Activated CD8-positive, alpha-beta memory T cell treated with anti-CD3 and anti-CD28 coated beads, Interleukin-2, amount 10 ng/mL, durations not matched to agents 7 days and 5 days (primary cell): ENCODE measurements at regions not wholly inside any gene's neighbourhood (a gene's known extent, or its start where the extent isn't known, plus 50 kb on each side); places are given as distances from the start of the nearest gene placed in this dataset.

Source experiments
- ATAC-seq: fragments of 150-1000 bp; cut with Tn5 transposase; one replicate; pipeline ENCODE4 v1.10.0; 2021; ENCODE audit warnings: moderate library complexity
- CTCF ChIA-PET: fragments of 350-600 bp; sonication (Branson Sonifier 250); formaldehyde crosslinking; loops from one replicate; lab custom pipeline; 2021; ENCODE audit warnings: antibody characterized with exemption; lab: Charles Lee
- DNase-seq: peaks from one replicate; pipeline ENCODE4 v3.0.0-alpha.2; 2020
- H3K27ac Mint-ChIP-seq: one replicate; pipeline ENCODE4 v1.8.0; 2021; ENCODE audit warnings: mild to moderate bottlenecking, mixed read lengths
- H3K27me3 Mint-ChIP-seq: one replicate; pipeline ENCODE4 v1.8.0; 2021; ENCODE audit warnings: mixed read lengths
- H3K36me3 Mint-ChIP-seq: one replicate; pipeline ENCODE4 v1.8.0; 2021; ENCODE audit warnings: mild to moderate bottlenecking, mixed read lengths
- H3K4me1 Mint-ChIP-seq: one replicate; pipeline ENCODE4 v1.8.0; 2021; ENCODE audit warnings: mixed read lengths
- H3K4me3 Mint-ChIP-seq: one replicate; pipeline ENCODE4 v1.8.0; 2021; ENCODE audit warnings: mild to moderate bottlenecking, moderate library complexity, mixed read lengths
- H3K9me3 Mint-ChIP-seq: one replicate; pipeline ENCODE4 v1.8.0; 2022; ENCODE audit warnings: low read depth, mixed read lengths

- H3K4me1 Mint-ChIP-seq: no peaks in the 10 kb centered on the region
- H3K36me3 Mint-ChIP-seq: no peaks in the 10 kb centered on the region
- peaks cover 11% of the 10 kb centered on the region for H3K27me3 Mint-ChIP-seq
- no peak for ATAC-seq
- no peak overlapping the region for H3K4me3 Mint-ChIP-seq
- H3K9me3 Mint-ChIP-seq: no peaks in the 10 kb centered on the region
- DNase-seq: no peak
- CTCF ChIA-PET: no interaction called here
- no peak overlapping the region for H3K27ac Mint-ChIP-seq
Observed at GRCh38 chr10:2992401-2993198, 74.7 kb upstream of the PFKP start.

GRCh38 chr10:2990764-2991163 is 76.6 kb upstream of the PFKP start:
- H3K4me1 Mint-ChIP-seq: peaks cover 3% of the 10 kb centered on the region
- no peaks in the 10 kb centered on the region for H3K36me3 Mint-ChIP-seq
- H3K27me3 Mint-ChIP-seq: peaks cover 26% of the 10 kb centered on the region
- no peaks in the 10 kb centered on the region for H3K9me3 Mint-ChIP-seq
- CTCF ChIA-PET: no interaction called here
- no peak overlapping the region for H3K27ac Mint-ChIP-seq
- no peak for ATAC-seq
- H3K4me3 Mint-ChIP-seq: no peak overlapping the region
- no peak for DNase-seq

- Mint-ChIP-seq H3K36me3 (no peaks in the 10 kb centered on the region), H3K27me3 (peaks cover 29% of the 10 kb centered on the region), H3K9me3 (no peaks in the 10 kb centered on the region), H3K4me3 (no peak overlapping the region), H3K27ac (no peak overlapping the region), H3K4me1 (peaks cover 3% of the 10 kb centered on the region)
- ATAC-seq (no peak), DNase-seq (no peak)
- CTCF ChIA-PET: no interaction called here
Observed at GRCh38 chr10:2989292-2989947, 77.9 kb upstream of the PFKP start.

- peaks cover 3% of the 10 kb centered on the region for H3K4me1 Mint-ChIP-seq
- no peaks in the 10 kb centered on the region for H3K36me3 Mint-ChIP-seq
- DNase-seq (no peak), ATAC-seq (no peak)
- no peak overlapping the region for H3K4me3 Mint-ChIP-seq
- H3K9me3 Mint-ChIP-seq: no peaks in the 10 kb centered on the region
- H3K27me3 Mint-ChIP-seq: peaks cover 31% of the 10 kb centered on the region
- no peak overlapping the region for H3K27ac Mint-ChIP-seq
- CTCF ChIA-PET: no interaction called here
Observed at GRCh38 chr10:2987185-2987768, 80.1 kb upstream of the PFKP start.

GRCh38 chr10:2986391-2986801 is 81.0 kb upstream of the PFKP start:
- Mint-ChIP-seq H3K27me3 (peaks cover 31% of the 10 kb centered on the region), H3K4me3 (no peak overlapping the region), H3K9me3 (no peaks in the 10 kb centered on the region), H3K27ac (no peak overlapping the region), H3K36me3 (no peaks in the 10 kb centered on the region), H3K4me1 (peaks cover 3% of the 10 kb centered on the region)
- ATAC-seq: no peak
- CTCF ChIA-PET: no interaction called here
- DNase-seq: no peak

GRCh38 chr10:2985729-2986232 is 81.6 kb upstream of the PFKP start:
- Mint-ChIP-seq H3K4me1 (peaks cover 3% of the 10 kb centered on the region), H3K27me3 (peaks cover 31% of the 10 kb centered on the region), H3K27ac (no peak overlapping the region), H3K4me3 (no peak overlapping the region), H3K9me3 (no peaks in the 10 kb centered on the region), H3K36me3 (no peaks in the 10 kb centered on the region)
- DNase-seq (no peak), ATAC-seq (no peak)
- CTCF ChIA-PET: no interaction called here

GRCh38 chr10:2984682-2985081 is 82.7 kb upstream of the PFKP start:
- Mint-ChIP-seq H3K27me3 (peaks cover 31% of the 10 kb centered on the region), H3K4me3 (no peak overlapping the region), H3K36me3 (no peaks in the 10 kb centered on the region), H3K9me3 (no peaks in the 10 kb centered on the region), H3K4me1 (peaks cover 3% of the 10 kb centered on the region), H3K27ac (no peak overlapping the region)
- ATAC-seq (no peak), DNase-seq (no peak)
- CTCF ChIA-PET: interaction anchor here (0.6 kb wide), 1 partner anchor 149 kb away, joined by 3 read pairs; no protein-coding TSS in a partner anchor

GRCh38 chr10:2982146-2982545 is 85.2 kb upstream of the PFKP start:
- CTCF ChIA-PET: no interaction called here
- no peak overlapping the region for H3K27ac Mint-ChIP-seq
- no peaks in the 10 kb centered on the region for H3K36me3 Mint-ChIP-seq
- H3K4me1 Mint-ChIP-seq: peaks cover 3% of the 10 kb centered on the region
- H3K4me3 Mint-ChIP-seq: no peak overlapping the region
- H3K27me3 Mint-ChIP-seq: peaks cover 19% of the 10 kb centered on the region
- DNase-seq: no peak
- no peaks in the 10 kb centered on the region for H3K9me3 Mint-ChIP-seq
- ATAC-seq: no peak

GRCh38 chr10:2981361-2981801 is 86.0 kb upstream of the PFKP start:
- ATAC-seq: no peak
- H3K27ac Mint-ChIP-seq: no peak overlapping the region
- no peak for DNase-seq
- H3K9me3 Mint-ChIP-seq: no peaks in the 10 kb centered on the region
- no peaks in the 10 kb centered on the region for H3K36me3 Mint-ChIP-seq
- H3K4me1 Mint-ChIP-seq: peaks cover 3% of the 10 kb centered on the region
- peaks cover 12% of the 10 kb centered on the region for H3K27me3 Mint-ChIP-seq
- CTCF ChIA-PET: no interaction called here
- no peak overlapping the region for H3K4me3 Mint-ChIP-seq

GRCh38 chr10:2980791-2981360 is 86.5 kb upstream of the PFKP start:
- no peak overlapping the region for H3K4me3 Mint-ChIP-seq
- no peaks in the 10 kb centered on the region for H3K9me3 Mint-ChIP-seq
- CTCF ChIA-PET: no interaction called here
- no peaks in the 10 kb centered on the region for H3K4me1 Mint-ChIP-seq
- H3K27me3 Mint-ChIP-seq: peaks cover 7% of the 10 kb centered on the region
- H3K27ac Mint-ChIP-seq: no peak overlapping the region
- ATAC-seq (no peak), DNase-seq (no peak)
- no peaks in the 10 kb centered on the region for H3K36me3 Mint-ChIP-seq

- CTCF ChIA-PET: no interaction called here
- H3K27ac Mint-ChIP-seq: no peak overlapping the region
- H3K27me3 Mint-ChIP-seq: peaks cover 2% of the 10 kb centered on the region
- no peak overlapping the region for H3K4me3 Mint-ChIP-seq
- H3K4me1 Mint-ChIP-seq: no peaks in the 10 kb centered on the region
- no peaks in the 10 kb centered on the region for H3K9me3 Mint-ChIP-seq
- ATAC-seq (no peak), DNase-seq (no peak)
- H3K36me3 Mint-ChIP-seq: no peaks in the 10 kb centered on the region
Observed at GRCh38 chr10:2980116-2980515, 87.2 kb upstream of the PFKP start.

GRCh38 chr10:2979306-2979705 is 88.0 kb upstream of the PFKP start:
- H3K36me3 Mint-ChIP-seq: no peaks in the 10 kb centered on the region
- H3K4me1 Mint-ChIP-seq: no peaks in the 10 kb centered on the region
- peaks cover 2% of the 10 kb centered on the region for H3K27me3 Mint-ChIP-seq
- DNase-seq: no peak
- CTCF ChIA-PET: no interaction called here
- H3K27ac Mint-ChIP-seq: no peak overlapping the region
- no peak overlapping the region for H3K4me3 Mint-ChIP-seq
- no peaks in the 10 kb centered on the region for H3K9me3 Mint-ChIP-seq
- no peak for ATAC-seq

GRCh38 chr10:2978574-2979273 is 88.6 kb upstream of the PFKP start:
- no peaks in the 10 kb centered on the region for H3K36me3 Mint-ChIP-seq
- H3K27me3 Mint-ChIP-seq: peaks cover 2% of the 10 kb centered on the region
- H3K4me3 Mint-ChIP-seq: no peak overlapping the region
- CTCF ChIA-PET: no interaction called here
- no peaks in the 10 kb centered on the region for H3K9me3 Mint-ChIP-seq
- no peak for DNase-seq
- H3K27ac Mint-ChIP-seq: no peak overlapping the region
- no peaks in the 10 kb centered on the region for H3K4me1 Mint-ChIP-seq
- ATAC-seq: no peak
